ENCODE measurements at regions not wholly inside any gene's neighbourhood (a gene's known extent, or its start where the extent isn't known, plus 50 kb on each side); places are given as distances from the start of the nearest gene placed in this dataset.

DNA sequence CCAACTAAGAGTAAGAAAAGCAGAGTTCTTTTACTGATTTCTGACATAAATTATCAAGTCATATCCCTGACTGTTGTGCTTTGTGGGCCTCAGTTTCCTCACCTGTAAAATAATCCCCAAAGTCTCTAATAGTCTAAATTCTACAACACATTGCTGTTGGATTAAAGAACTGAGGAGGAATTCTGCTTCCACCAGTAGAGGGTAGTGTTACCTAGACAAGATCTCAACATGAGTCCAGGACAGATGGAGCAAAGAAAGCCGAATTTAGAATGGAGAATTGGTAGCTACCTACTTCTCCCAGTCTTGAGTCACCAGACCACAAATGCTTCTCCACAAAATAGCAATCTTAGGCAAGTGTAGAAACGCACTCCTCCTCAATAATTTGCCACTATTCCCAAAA, 462.5 kb upstream of the FSHR start:
- TF ChIP-seq POLR2A (IDR thresholded peaks at IDR 0.05) = no peak
- TF ChIP-seq, protein P1, sequence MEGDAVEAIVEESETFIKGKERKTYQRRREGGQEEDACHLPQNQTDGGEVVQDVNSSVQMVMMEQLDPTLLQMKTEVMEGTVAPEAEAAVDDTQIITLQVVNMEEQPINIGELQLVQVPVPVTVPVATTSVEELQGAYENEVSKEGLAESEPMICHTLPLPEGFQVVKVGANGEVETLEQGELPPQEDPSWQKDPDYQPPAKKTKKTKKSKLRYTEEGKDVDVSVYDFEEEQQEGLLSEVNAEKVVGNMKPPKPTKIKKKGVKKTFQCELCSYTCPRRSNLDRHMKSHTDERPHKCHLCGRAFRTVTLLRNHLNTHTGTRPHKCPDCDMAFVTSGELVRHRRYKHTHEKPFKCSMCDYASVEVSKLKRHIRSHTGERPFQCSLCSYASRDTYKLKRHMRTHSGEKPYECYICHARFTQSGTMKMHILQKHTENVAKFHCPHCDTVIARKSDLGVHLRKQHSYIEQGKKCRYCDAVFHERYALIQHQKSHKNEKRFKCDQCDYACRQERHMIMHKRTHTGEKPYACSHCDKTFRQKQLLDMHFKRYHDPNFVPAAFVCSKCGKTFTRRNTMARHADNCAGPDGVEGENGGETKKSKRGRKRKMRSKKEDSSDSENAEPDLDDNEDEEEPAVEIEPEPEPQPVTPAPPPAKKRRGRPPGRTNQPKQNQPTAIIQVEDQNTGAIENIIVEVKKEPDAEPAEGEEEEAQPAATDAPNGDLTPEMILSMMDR (IDR thresholded peaks at IDR 0.05) = peak in 2 of 3 donors; percentile 46 to 51
- no peak for TF ChIP-seq POLR2AphosphoS5 (IDR thresholded peaks at IDR 0.05)
